ENCODE measurements at regions not wholly inside any gene's neighbourhood (a gene's known extent, or its start where the extent isn't known, plus 50 kb on each side); places are given as distances from the start of the nearest gene placed in this dataset.

DNA sequence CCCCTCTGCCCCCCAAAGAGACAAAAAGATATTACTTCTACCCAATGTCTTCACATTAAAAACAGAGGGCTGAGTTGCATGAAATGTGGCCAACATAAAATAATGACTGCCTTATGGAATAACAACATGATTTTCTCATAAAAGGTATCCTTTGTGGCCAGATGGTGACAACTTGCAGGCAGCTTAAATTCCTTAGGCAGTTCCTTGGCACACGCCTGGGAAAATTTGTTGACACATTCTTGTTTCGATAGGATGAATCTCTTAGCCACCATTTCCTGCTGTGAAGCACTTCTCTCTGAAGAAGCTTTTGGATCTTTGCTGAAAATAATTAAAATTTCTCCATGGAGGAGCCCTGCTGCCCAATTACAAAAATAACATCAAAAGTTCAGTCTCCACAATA is 109.0 kb upstream of the COL21A1 start:
- H3K27ac ChIP-seq (ENCODE audit: low read depth, low read length) = peak overlapping the region; percentile 55
- 38 to 53% (median 47%) methylated on average over 2 of the region's 2 CpGs for WGBS, 3 donors

GRCh38 chr6:56353860-56354259 is 106.5 kb upstream of the COL21A1 start:
- no peak overlapping the region for H3K27ac ChIP-seq (ENCODE audit: low read depth, low read length)

GRCh38 chr6:56350628-56351260 is 103.4 kb upstream of the COL21A1 start:
- WGBS, 3 donors = 80 to 95% (median 95%) methylated on average over 6 of the region's 6 CpGs

DNA sequence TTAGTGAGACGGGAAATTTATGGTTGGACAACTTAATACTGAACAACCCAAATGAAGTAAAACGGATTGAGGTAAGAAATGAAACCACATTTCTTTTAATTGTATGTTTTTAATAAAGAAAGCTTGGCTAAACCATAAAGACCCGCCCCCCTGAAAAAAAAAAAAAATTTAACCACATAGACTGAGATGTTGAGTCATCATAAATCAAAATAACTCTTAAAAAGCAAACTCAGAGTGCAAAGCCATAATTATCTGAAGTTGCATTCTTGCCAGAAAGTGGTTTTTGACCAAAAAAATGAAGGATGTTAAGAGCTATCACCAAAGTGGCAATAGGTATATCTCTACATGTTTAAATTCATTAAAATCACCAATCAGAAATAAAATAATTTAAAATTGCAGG is 101.8 kb upstream of the COL21A1 start:
- no peak overlapping the region for H3K27ac ChIP-seq (ENCODE audit: low read depth, low read length)
- WGBS, 3 donors = 55 to 82% (median 65%) methylated on average over 3 of the region's 3 CpGs

More at GRCh38 chr6:56350628-56351260, 103.4 kb upstream of the COL21A1 start:
- no peak overlapping the region for H3K27ac ChIP-seq (ENCODE audit: low read depth, low read length)

GRCh38 chr6:56348578-56348977 is 101.2 kb upstream of the COL21A1 start:
- WGBS, 3 donors = 71 to 95% (median 92%) methylated on average over 1 of the region's 1 CpG
- H3K27ac ChIP-seq (ENCODE audit: low read depth, low read length) = no peak overlapping the region

- H3K27ac ChIP-seq (ENCODE audit: low read depth, low read length) = no peak overlapping the region
Observed at GRCh38 chr6:56347526-56347925, 100.1 kb upstream of the COL21A1 start.

DNA sequence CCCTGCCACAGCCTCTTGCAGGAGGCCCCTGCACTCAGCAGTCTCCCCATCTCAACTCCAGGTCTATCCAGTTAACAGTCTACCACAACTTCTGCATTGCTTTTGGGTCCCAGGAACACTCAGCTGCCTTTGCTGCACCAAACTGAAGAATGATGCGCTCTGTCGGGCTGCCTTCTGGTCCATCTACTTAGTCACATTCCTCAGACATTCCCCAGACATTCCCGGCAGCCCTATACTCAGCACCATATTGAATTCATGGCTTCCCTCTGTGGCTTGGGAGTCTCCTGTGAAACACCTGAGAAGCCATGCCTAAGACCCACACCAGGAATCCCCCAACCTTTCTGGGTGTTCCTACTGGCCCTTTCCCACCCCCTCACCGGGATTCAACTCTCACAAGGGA is 99.6 kb upstream of the COL21A1 start:
- H3K27ac ChIP-seq (ENCODE audit: low read depth, low read length) = no peak overlapping the region
- 83 to 90% (median 87%) methylated on average over 4 of the region's 4 CpGs for WGBS, 3 donors

DNA sequence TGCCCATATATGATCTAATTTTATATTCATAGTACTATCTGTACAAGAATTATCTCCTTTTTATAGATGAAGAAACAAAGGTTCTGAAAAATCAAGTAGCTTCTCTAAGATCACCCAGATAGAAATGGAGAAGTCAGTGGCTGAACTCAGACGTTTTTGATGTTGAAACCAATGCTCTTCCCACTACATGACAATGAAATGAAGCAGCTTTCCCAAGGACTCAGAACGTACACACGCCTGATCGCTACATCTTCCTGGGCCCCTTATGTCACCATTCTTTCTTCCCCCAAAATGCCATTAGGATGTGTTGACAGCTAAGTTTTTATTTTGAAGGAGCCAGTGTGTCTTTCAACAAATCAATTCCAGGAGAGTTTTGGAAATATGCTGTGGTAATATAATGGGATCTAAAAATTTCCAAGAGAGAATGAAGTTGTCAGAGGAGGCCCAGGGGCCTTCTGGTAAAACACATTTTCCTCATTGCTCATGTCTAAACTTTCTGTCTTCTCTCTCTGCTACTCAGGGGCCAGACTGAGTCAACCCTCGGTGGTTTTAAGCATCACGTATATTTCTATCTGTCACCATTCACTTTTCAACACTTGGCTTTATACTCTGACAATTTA is 98.1 kb upstream of the COL21A1 start:
- H3K27ac ChIP-seq (ENCODE audit: low read depth, low read length) = no peak overlapping the region
- WGBS, 3 donors = 48 to 70% (median 62%) methylated on average over 6 of the region's 6 CpGs

- H3K27ac ChIP-seq (ENCODE audit: low read depth, low read length) = no peak overlapping the region
- WGBS, 3 donors = 73 to 81% (median 79%) methylated on average over 2 of the region's 2 CpGs
Observed at GRCh38 chr6:56343295-56343694, 95.9 kb upstream of the COL21A1 start.

DNA sequence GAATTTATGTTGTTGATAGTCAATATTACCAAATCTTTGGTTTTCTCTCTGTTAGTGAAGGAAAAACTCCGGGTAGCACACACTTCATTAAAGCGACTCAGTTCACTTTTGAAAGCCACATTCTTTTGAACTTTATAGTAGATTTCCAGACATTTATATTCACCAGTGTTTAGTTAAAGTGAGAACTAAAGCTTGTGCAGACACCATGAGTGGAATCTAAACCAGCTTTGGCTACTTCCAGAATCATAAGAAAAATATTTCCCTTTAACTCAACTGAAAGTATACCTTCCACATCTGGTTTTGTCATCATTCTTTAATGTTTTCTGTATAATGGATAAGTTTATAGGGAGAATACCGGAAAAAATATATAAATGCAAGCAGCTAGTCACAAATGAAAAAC is 92.1 kb upstream of the COL21A1 start:
- WGBS, 3 donors = 30 to 62% (median 58%) methylated on average over 3 of the region's 3 CpGs
- H3K27ac ChIP-seq (ENCODE audit: low read depth, low read length) = no peak overlapping the region

- H3K27ac ChIP-seq (ENCODE audit: low read depth, low read length) = no peak overlapping the region
- WGBS, 3 donors = 46 to 62% (median 62%) methylated on average over 1 of the region's 1 CpG
Observed at GRCh38 chr6:56335726-56336125, 88.3 kb upstream of the COL21A1 start.

- 81 to 84% (median 83%) methylated on average over 1 of the region's 1 CpG for WGBS, 3 donors
- H3K27ac ChIP-seq (ENCODE audit: low read depth, low read length) = no peak overlapping the region
Observed at GRCh38 chr6:56334937-56335336, 87.6 kb upstream of the COL21A1 start.

GRCh38 chr6:56329271-56330050 is 82.1 kb upstream of the COL21A1 start:
- 18 to 31% (median 20%) methylated on average over 3 of the region's 3 CpGs for WGBS, 3 donors
- no peak overlapping the region for H3K27ac ChIP-seq (ENCODE audit: low read depth, low read length)

- WGBS, 3 donors = 68 to 84% (median 83%) methylated on average over 5 of the region's 5 CpGs
- H3K27ac ChIP-seq (ENCODE audit: low read depth, low read length) = no peak overlapping the region
Observed at GRCh38 chr6:56328728-56329090, 81.3 kb upstream of the COL21A1 start.

- 69 to 87% (median 80%) methylated on average over 3 of the region's 3 CpGs for WGBS, 3 donors
- H3K27ac ChIP-seq (ENCODE audit: low read depth, low read length) = no peak overlapping the region
Observed at GRCh38 chr6:56327946-56328727, 80.8 kb upstream of the COL21A1 start.

- 37 to 46% (median 45%) methylated on average over 6 of the region's 6 CpGs for WGBS, 3 donors
- H3K27ac ChIP-seq (ENCODE audit: low read depth, low read length) = no peak overlapping the region
Observed at GRCh38 chr6:56324396-56324795, 77.0 kb upstream of the COL21A1 start.

GRCh38 chr6:56318851-56319250 is 71.5 kb upstream of the COL21A1 start:
- 75 to 96% (median 94%) methylated on average over 2 of the region's 2 CpGs for WGBS, 3 donors
- no peak overlapping the region for H3K27ac ChIP-seq (ENCODE audit: low read depth, low read length)

DNA sequence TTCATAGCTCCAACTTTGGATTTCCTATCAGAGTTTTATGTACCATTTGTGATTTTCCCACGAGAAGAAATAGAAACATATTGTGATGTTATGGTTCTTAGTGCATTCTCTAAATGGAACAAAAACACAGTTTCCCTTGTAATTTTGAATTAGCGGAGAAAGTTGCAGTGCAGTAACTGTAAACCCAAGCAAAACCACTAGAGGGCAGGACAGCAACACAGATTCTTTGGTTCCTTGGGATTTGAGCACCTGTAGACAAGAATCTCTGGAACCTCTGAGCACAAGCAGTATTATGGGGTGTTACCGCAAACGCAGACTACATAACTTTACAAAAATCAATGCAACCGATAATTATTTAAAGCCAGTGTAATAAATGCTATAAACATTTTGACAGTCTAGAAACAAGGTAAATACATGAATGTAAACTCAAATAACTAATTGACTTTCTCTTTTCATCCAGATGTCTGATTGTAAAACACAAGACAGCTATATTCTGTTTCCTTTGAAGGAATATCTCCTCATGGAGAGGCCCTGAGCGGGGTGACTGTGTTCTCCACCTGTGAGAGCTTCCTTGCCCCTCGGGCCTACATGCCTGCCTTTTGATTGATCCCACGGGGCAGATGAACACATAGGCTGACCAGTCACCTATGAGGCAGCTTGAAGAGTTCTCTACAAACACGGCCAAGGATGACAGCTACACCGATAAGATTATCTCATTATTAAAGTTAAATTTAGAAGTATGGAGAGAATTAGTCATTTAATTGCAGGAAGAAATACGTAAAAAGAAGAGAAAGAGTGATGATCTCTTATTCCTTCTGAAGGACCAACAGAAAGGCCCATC is 67.5 kb upstream of the COL21A1 start:
- 35 to 73% (median 69%) methylated on average over 11 of the region's 11 CpGs for WGBS, 3 donors
- no peak overlapping the region for H3K27ac ChIP-seq (ENCODE audit: low read depth, low read length)

All from adipose tissue (tissue), 3 donors.